Activated CD8-positive, alpha-beta T cell treated with anti-CD3 and anti-CD28 coated beads for 36 hours (primary cell): ENCODE measurements at regions not wholly inside any gene's neighbourhood (a gene's known extent, or its start where the extent isn't known, plus 50 kb on each side); places are given as distances from the start of the nearest gene placed in this dataset.

ENCODE experiments used
- ATAC-seq: fragments of 200-7000 bp; cut with Tn5 transposase; one replicate; pipeline ENCODE4 v1.10.0; 2021; ENCODE audit warnings: mild to moderate bottlenecking, moderate library complexity
- CTCF ChIA-PET: fragments of 350-600 bp; sonication (Branson Sonifier 250); formaldehyde crosslinking; loops from one replicate; lab custom pipeline; 2021; ENCODE audit warnings: antibody characterized with exemption; lab: Charles Lee
- POLR2A ChIA-PET: fragments of 350-600 bp; sonication (Branson Sonifier 250); formaldehyde crosslinking; loops from one replicate; lab custom pipeline; 2021; ENCODE audit warnings: antibody characterized with exemption; lab: Charles Lee
- DNase-seq: peaks from one replicate; pipeline ENCODE4 v3.0.0-alpha.2; 2020
- H3K27ac Mint-ChIP-seq: one replicate; pipeline ENCODE4 v1.8.0; 2021; ENCODE audit warnings: mild to moderate bottlenecking, mixed read lengths
- H3K27me3 Mint-ChIP-seq: one replicate; pipeline ENCODE4 v1.8.0; 2021; ENCODE audit warnings: mixed read lengths
- H3K36me3 Mint-ChIP-seq: one replicate; pipeline ENCODE4 v1.8.0; 2021; ENCODE audit warnings: low read depth, mixed read lengths
- H3K4me1 Mint-ChIP-seq: one replicate; pipeline ENCODE4 v1.8.0; 2021; ENCODE audit warnings: low read depth, mixed read lengths
- H3K4me3 Mint-ChIP-seq: one replicate; pipeline ENCODE4 v1.8.0; 2021; ENCODE audit warnings: mild to moderate bottlenecking, moderate library complexity, mixed read lengths
- H3K9me3 Mint-ChIP-seq: one replicate; pipeline ENCODE4 v1.8.0; 2021; ENCODE audit warnings: mixed read lengths
- CTCF ChIP-seq: fragments of 200-600 bp; IDR thresholded peaks from one replicate; pipeline ENCODE4 v1.8.0; 2022; ENCODE audit warnings: antibody characterized with exemption, mild to moderate bottlenecking
- intact Hi-C: fragments of 100-400 bp; cut with micrococcal nuclease; formaldehyde crosslinking; loops from one replicate; pipeline ENCODE4 v1.10.0; 2022

- POLR2A ChIA-PET, result no interaction called here
- intact Hi-C loops, result no loop called here
- no peak overlapping the region for H3K27ac Mint-ChIP-seq
- no peaks in the 10 kb centered on the region for H3K36me3 Mint-ChIP-seq
- DNase-seq (no peak), ATAC-seq (no peak)
- TF ChIP-seq CTCF, result no peak
- H3K27me3 Mint-ChIP-seq, result no peaks in the 10 kb centered on the region
- CTCF ChIA-PET, result no interaction called here
- no peaks in the 10 kb centered on the region for H3K4me1 Mint-ChIP-seq
- peaks cover 6% of the 10 kb centered on the region for H3K9me3 Mint-ChIP-seq
- no peak overlapping the region for H3K4me3 Mint-ChIP-seq
Measured at GRCh38 chr2:123091471-123091870, 933.6 kb upstream of the CNTNAP5 start.

- Mint-ChIP-seq H3K36me3 (no peaks in the 10 kb centered on the region), H3K27ac (no peak overlapping the region), H3K9me3 (peaks cover 5% of the 10 kb centered on the region), H3K27me3 (no peaks in the 10 kb centered on the region), H3K4me3 (no peak overlapping the region), H3K4me1 (no peaks in the 10 kb centered on the region)
- TF ChIP-seq CTCF, result no peak
- ChIA-PET CTCF (no interaction called here), POLR2A (no interaction called here)
- DNase-seq, result no peak
- ATAC-seq, result no peak
- intact Hi-C loops, result no loop called here
Measured at GRCh38 chr2:123093199-123093598, 931.9 kb upstream of the CNTNAP5 start.

- Mint-ChIP-seq H3K27ac (no peak overlapping the region), H3K4me1 (no peaks in the 10 kb centered on the region), H3K36me3 (no peaks in the 10 kb centered on the region), H3K27me3 (no peaks in the 10 kb centered on the region), H3K9me3 (peaks cover 11% of the 10 kb centered on the region), H3K4me3 (no peak overlapping the region)
- ChIA-PET POLR2A (no interaction called here), CTCF (no interaction called here)
- no peak for DNase-seq
- no peak for ATAC-seq
- no peak for TF ChIP-seq CTCF
- intact Hi-C loops, result no loop called here
Measured at GRCh38 chr2:123095219-123095835, 929.8 kb upstream of the CNTNAP5 start.

GRCh38 chr2:123098619-123099018, 926.5 kb upstream of the CNTNAP5 start:
- no peak for ATAC-seq
- no peak overlapping the region for H3K27ac Mint-ChIP-seq
- H3K36me3 Mint-ChIP-seq, result no peaks in the 10 kb centered on the region
- peaks cover 11% of the 10 kb centered on the region for H3K9me3 Mint-ChIP-seq
- no peaks in the 10 kb centered on the region for H3K4me1 Mint-ChIP-seq
- ChIA-PET POLR2A (no interaction called here), CTCF (no interaction called here)
- no peaks in the 10 kb centered on the region for H3K27me3 Mint-ChIP-seq
- intact Hi-C loops, result no loop called here
- TF ChIP-seq CTCF, result no peak
- H3K4me3 Mint-ChIP-seq, result no peak overlapping the region
- no peak for DNase-seq

- ChIA-PET POLR2A (no interaction called here), CTCF (no interaction called here)
- DNase-seq (no peak), ATAC-seq (no peak)
- TF ChIP-seq CTCF, result no peak
- Mint-ChIP-seq H3K4me3 (no peak overlapping the region), H3K27ac (no peak overlapping the region), H3K9me3 (peaks cover 11% of the 10 kb centered on the region), H3K27me3 (no peaks in the 10 kb centered on the region), H3K36me3 (no peaks in the 10 kb centered on the region), H3K4me1 (no peaks in the 10 kb centered on the region)
- intact Hi-C loops, result no loop called here
Measured at GRCh38 chr2:123101434-123101833, 923.7 kb upstream of the CNTNAP5 start.
